Pancreas (tissue), 10 donors: ENCODE measurements at regions not wholly inside any gene's neighbourhood (a gene's known extent, or its start where the extent isn't known, plus 50 kb on each side); places are given as distances from the start of the nearest gene placed in this dataset.

Experiments used
- ATAC-seq, 4 donors: fragments of 200-7000 bp; cut with Tn5 transposase; one replicate each; pipeline versions ENCODE4 v1.8.0 to v1.9.1; 2020; ENCODE audit warnings: mild to moderate bottlenecking in 4 of 4, moderate library complexity in 4 of 4
- DNase-seq, 6 donors: peaks; one replicate each; pipeline ENCODE4 v3.0.0-alpha.2; 2020
- FAIRE-seq: peaks from 2 replicates; lab custom pipeline; 2012; peaks lifted over from hg19 to GRCh38; lab: Jason Lieb, UNC
- H3K27ac ChIP-seq, 4 donors: fragments of 200-600 bp; sonication (generic); 1 replicate in 3 of 4; 2 replicates in 1 of 4; pipeline versions ENCODE4 v1.5.0 to v1.8.0; 2020
- H3K27me3 ChIP-seq, 4 donors: fragments of 200-600 bp; one replicate each; pipeline ENCODE4 v1.8.0; 2021
- H3K36me3 ChIP-seq, 3 donors: fragments of 200-600 bp; sonication (generic) in 1 of 3; one replicate each; pipeline versions ENCODE4 v1.5.0 to v1.8.0; 2020 to 2021
- H3K4me1 ChIP-seq, 3 donors: fragments of 200-600 bp; one replicate each; pipeline ENCODE4 v1.8.0; 2021
- H3K4me3 ChIP-seq, 4 donors: fragments of 200-600 bp; sonication (generic) in 2 of 4; one replicate each; pipeline versions ENCODE4 v1.5.0 to v1.8.0; 2020 to 2021
- H3K9me3 ChIP-seq, 4 donors: fragments of 200-600 bp; one replicate each; pipeline ENCODE4 v1.8.0; 2021
- CTCF ChIP-seq, 4 donors: fragments of 200-600 bp; sonication (generic) in 3 of 4; IDR thresholded peaks; one replicate each; pipeline versions ENCODE4 v1.5.0 to v1.8.0; 2021; ENCODE audit warnings: antibody characterized with exemption in 4 of 4
- WGBS, 2 donors: extraction: QIAGEN DNeasy Blood & Tissue Kit; methylation state at CpG; one replicate each; pipeline ENCODE4 v1.1.7; 2013; 5-methylcytosine and 5-hydroxymethylcytosine counted together
- intact Hi-C, 3 donors: fragments of 100-400 bp; cut with DNase I; formaldehyde crosslinking; loops; one replicate each; pipeline versions ENCODE4 v1.11.1 to v1.14.2; 2022
- donor health status: healthy with polysubstance abuse.
- donor health status: DM: no; HTN: no; CAD: no; lungs with moderate emphysema.
- donor health status: DM: no; HTN: no; CAD: no.
- donor health status: control.
- donor health status: control.
- donor health status: Bipolar disorder and iron deficiency.
- donor health status: DM: yes; HTN: yes; CAD: no.
- donor health status: DM: no; HTN: no; CAD: no.
- donor health status: DM: no; HTN: no; CAD: no.
- donor health status: DM: yes; HTN: yes; CAD: no.

DNA sequence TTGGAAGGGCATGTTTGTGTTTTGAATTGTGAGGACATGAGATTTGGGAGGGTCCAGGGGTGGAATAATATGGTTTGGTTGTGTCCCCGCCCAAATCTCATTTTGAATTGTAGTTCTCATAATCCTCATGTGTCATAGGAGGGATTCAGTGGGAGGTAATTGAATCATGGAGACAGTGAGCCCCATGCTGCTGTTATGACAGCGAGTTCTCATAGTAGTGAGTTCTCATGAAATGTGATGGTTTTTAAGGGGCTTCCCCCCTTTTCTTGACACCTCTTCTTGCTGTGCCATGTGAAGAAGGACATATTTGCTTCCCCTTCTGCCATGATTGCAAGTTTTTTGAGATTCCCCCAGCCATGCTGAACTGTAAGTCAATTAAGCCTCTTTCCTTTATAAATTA is 260.0 kb downstream of the DUSP6 start:
- WGBS, 2 donors = 93 to 96% methylated on average over 2 of the region's 2 CpGs
- Histone ChIP-seq H3K36me3 (no peaks in the 10 kb centered on the region), H3K4me3 (no peak overlapping the region), H3K9me3 (no peaks in the 10 kb centered on the region), H3K27ac (no peak overlapping the region), H3K4me1 (peaks cover 0 to 3% (median 2%) of the 10 kb centered on the region in 3 donors), H3K27me3 (no peaks in the 10 kb centered on the region)
- no peak for TF ChIP-seq CTCF (IDR thresholded peaks at IDR 0.05)
- FAIRE-seq (no peak), DNase-seq (no peak), ATAC-seq (no peak)
- intact Hi-C loops = no loop called here

DNA sequence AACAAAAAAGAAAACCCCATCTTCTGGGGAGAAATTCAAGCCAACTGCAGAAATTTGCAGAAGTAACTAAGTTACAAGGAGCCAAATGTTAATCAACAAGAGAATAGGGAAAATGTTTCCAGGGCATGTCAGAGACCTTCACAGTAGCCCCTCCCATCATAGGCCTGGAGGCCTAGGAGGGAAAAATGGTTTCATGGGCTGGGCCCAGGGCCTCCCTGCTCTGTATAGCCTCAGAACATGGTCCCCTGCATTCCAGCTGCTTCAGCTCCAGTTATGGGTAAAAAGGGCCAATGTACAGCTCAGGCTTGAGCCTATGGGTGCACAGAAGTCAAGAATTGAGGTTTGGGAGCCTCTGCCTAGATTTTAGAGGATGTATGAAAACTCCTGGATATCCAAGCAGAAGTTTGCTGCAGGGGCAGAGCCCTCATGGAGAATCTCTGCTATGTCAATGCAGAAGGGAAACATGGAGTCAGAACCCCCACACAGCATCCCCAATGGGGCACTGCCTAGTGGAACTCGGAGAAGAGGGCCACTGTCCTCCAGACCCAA is 260.9 kb downstream of the DUSP6 start:
- H3K27ac ChIP-seq = no peak overlapping the region
- DNase-seq (no peak), ATAC-seq (no peak), FAIRE-seq (no peak)
- peaks cover 5 to 9% (median 5%) of the 10 kb centered on the region in 3 donors for H3K4me1 ChIP-seq
- intact Hi-C loops = no loop called here
- no peak overlapping the region for H3K4me3 ChIP-seq
- WGBS, 2 donors = 80 to 88% methylated on average over 1 of the region's 1 CpG
- no peaks in the 10 kb centered on the region for H3K9me3 ChIP-seq
- no peaks in the 10 kb centered on the region for H3K27me3 ChIP-seq
- no peaks in the 10 kb centered on the region for H3K36me3 ChIP-seq
- no peak for TF ChIP-seq CTCF (IDR thresholded peaks at IDR 0.05)

- Histone ChIP-seq H3K27ac (no peak overlapping the region), H3K4me1 (peaks cover 5 to 9% (median 5%) of the 10 kb centered on the region in 3 donors), H3K36me3 (no peaks in the 10 kb centered on the region), H3K4me3 (no peak overlapping the region), H3K9me3 (no peaks in the 10 kb centered on the region), H3K27me3 (no peaks in the 10 kb centered on the region)
- intact Hi-C loops = no loop called here
- FAIRE-seq (no peak), ATAC-seq (no peak), DNase-seq (no peak)
- WGBS, 2 donors = 88 to 92% methylated on average over 2 of the region's 2 CpGs
- TF ChIP-seq CTCF (IDR thresholded peaks at IDR 0.05) = no peak
Measured at GRCh38 chr12:89089264-89089663, 263.0 kb downstream of the DUSP6 start.

DNA sequence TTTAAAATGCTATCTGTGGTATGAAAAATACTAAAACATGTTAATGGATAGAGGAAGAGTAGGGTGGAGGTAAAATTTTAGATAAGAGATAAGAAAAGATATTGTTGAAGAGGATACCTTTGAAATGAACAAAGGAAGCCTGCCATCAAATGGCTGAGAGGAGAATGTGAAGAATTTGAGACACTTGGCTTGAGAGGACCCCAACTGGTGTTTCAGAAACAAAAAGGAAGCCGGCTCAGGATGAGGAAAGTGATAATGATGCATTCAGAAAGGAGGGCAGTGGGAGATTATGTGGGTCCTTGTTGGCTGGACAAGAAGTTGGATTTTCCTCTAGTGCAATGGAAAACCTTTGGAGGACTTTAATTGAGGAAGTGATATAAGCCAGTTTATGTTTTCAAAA is 264.4 kb downstream of the DUSP6 start:
- H3K27ac ChIP-seq = no peak overlapping the region
- no peaks in the 10 kb centered on the region for H3K27me3 ChIP-seq
- H3K9me3 ChIP-seq = no peaks in the 10 kb centered on the region
- H3K36me3 ChIP-seq = no peaks in the 10 kb centered on the region
- 73 to 89% methylated on average over 1 of the region's 1 CpG for WGBS, 2 donors
- DNase-seq = no peak
- FAIRE-seq = no peak
- peaks cover 5 to 9% (median 5%) of the 10 kb centered on the region in 3 donors for H3K4me1 ChIP-seq
- intact Hi-C loops = no loop called here
- no peak for ATAC-seq
- no peak overlapping the region for H3K4me3 ChIP-seq
- TF ChIP-seq CTCF (IDR thresholded peaks at IDR 0.05) = no peak

- peak in 2 of 6 donors; percentile 19 to 29 for DNase-seq
- Histone ChIP-seq H3K36me3 (no peaks in the 10 kb centered on the region), H3K9me3 (no peaks in the 10 kb centered on the region), H3K27me3 (no peaks in the 10 kb centered on the region), H3K27ac (no peak overlapping the region), H3K4me3 (no peak overlapping the region), H3K4me1 (peaks cover 5 to 11% (median 5%) of the 10 kb centered on the region in 3 donors)
- intact Hi-C loops = no loop called here
- no peak for TF ChIP-seq CTCF (IDR thresholded peaks at IDR 0.05)
- no peak for FAIRE-seq
- 34 to 41% methylated on average over 6 of the region's 6 CpGs for WGBS, 2 donors
- peak; percentile 84 to 94 (median 90) for ATAC-seq
Measured at GRCh38 chr12:89087149-89087825, 265.0 kb downstream of the DUSP6 start.
